Gastroesophageal sphincter (tissue), 4 donors: ENCODE measurements at regions not wholly inside any gene's neighbourhood (a gene's known extent, or its start where the extent isn't known, plus 50 kb on each side); places are given as distances from the start of the nearest gene placed in this dataset.

ENCODE experiments used
- ATAC-seq: fragments of 150-250 bp; one replicate; pipeline ENCODE4 v1.9.1; 2016; ENCODE audit warnings: mild to moderate bottlenecking, moderate library complexity
- H3K27ac ChIP-seq, 4 donors: fragments of 200-600 bp; sonication (generic) in 3 of 4; 1 replicate in 3 of 4; 2 replicates in 1 of 4; pipeline ENCODE4 v1.5.1; 2016 to 2019
- H3K27me3 ChIP-seq: fragments of 200-600 bp; sonication (generic); one replicate; pipeline ENCODE4 v1.5.1; 2019
- H3K36me3 ChIP-seq, 2 donors: fragments of 200-600 bp; sonication (generic); one replicate each; pipeline ENCODE4 v1.5.1; 2019; ENCODE audit warnings: control low read depth in 1 of 2
- H3K4me1 ChIP-seq, 3 donors: fragments of 200-600 bp; sonication (generic); 1 replicate in 2 of 3; 2 replicates in 1 of 3; pipeline ENCODE4 v1.5.1; 2016 to 2019; ENCODE audit warnings: control low read depth in 2 of 3
- H3K4me3 ChIP-seq, 2 donors: fragments of 200-600 bp; sonication (generic); one replicate each; pipeline ENCODE4 v1.5.1; 2019; ENCODE audit warnings: mild to moderate bottlenecking in 1 of 2, moderate library complexity in 1 of 2
- H3K9me3 ChIP-seq, 3 donors: fragments of 200-600 bp; sonication (generic); one replicate each; pipeline ENCODE4 v1.5.1; 2017 to 2019; ENCODE audit warnings: control low read depth in 2 of 3
- EP300 ChIP-seq: sonication (generic); formaldehyde crosslinking; IDR thresholded peaks from one replicate; pipeline ENCODE4 v1.6.1; 2017; ENCODE audit warnings: antibody characterized with exemption, mild to moderate bottlenecking
- POLR2A ChIP-seq, 2 donors: fragments of 450-650 bp; IDR thresholded peaks; one replicate each; pipeline ENCODE4 v1.6.1; 2017; ENCODE audit warnings: antibody characterized with exemption in 2 of 2, mild to moderate bottlenecking in 2 of 2, moderate library complexity in 1 of 2
- POLR2AphosphoS5 ChIP-seq: sonication (generic); formaldehyde crosslinking; IDR thresholded peaks from one replicate; pipeline ENCODE4 v1.6.1; 2017; ENCODE audit warnings: antibody characterized with exemption
- WGBS, 2 donors: methylation state at CpG; one replicate each; pipeline ENCODE4 v1.1.5; 2018; ENCODE audit warnings: low coverage in 1 of 2; 5-methylcytosine and 5-hydroxymethylcytosine counted together
- TF ChIP-seq, protein P1 (sequence below), 4 experiments: fragments of 200-600 bp in 2 of 4; fragments of 450-650 bp in 2 of 4; sonication (generic) in 1 of 4; IDR thresholded peaks; one replicate each; pipeline ENCODE4 v1.5.1; 2017 to 2019; ENCODE audit warnings: antibody characterized with exemption in 4 of 4, mild to moderate bottlenecking in 2 of 4, moderate library complexity in 2 of 4

- Histone ChIP-seq H3K36me3 (no peaks in the 10 kb centered on the region), H3K9me3 (peaks cover 0 to 7% (median 0%) of the 10 kb centered on the region in 3 donors), H3K4me1 (no peaks in the 10 kb centered on the region), H3K27me3 (no peaks in the 10 kb centered on the region), H3K4me3 (no peak overlapping the region), H3K27ac (no peak overlapping the region)
- no peak for ATAC-seq
- no peak for TF ChIP-seq POLR2AphosphoS5
- TF ChIP-seq POLR2A (IDR thresholded peaks at IDR 0.05), result no peak
- no peak for TF ChIP-seq EP300
- TF ChIP-seq, protein P1, sequence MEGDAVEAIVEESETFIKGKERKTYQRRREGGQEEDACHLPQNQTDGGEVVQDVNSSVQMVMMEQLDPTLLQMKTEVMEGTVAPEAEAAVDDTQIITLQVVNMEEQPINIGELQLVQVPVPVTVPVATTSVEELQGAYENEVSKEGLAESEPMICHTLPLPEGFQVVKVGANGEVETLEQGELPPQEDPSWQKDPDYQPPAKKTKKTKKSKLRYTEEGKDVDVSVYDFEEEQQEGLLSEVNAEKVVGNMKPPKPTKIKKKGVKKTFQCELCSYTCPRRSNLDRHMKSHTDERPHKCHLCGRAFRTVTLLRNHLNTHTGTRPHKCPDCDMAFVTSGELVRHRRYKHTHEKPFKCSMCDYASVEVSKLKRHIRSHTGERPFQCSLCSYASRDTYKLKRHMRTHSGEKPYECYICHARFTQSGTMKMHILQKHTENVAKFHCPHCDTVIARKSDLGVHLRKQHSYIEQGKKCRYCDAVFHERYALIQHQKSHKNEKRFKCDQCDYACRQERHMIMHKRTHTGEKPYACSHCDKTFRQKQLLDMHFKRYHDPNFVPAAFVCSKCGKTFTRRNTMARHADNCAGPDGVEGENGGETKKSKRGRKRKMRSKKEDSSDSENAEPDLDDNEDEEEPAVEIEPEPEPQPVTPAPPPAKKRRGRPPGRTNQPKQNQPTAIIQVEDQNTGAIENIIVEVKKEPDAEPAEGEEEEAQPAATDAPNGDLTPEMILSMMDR (IDR thresholded peaks at IDR 0.05), result no peak
- WGBS, 2 donors, result 67 to 76% methylated on average over 3 of the region's 3 CpGs
These were observed 260.9 kb upstream of the TFPI start for GRCh38 chr2:187815113-187815512.

DNA sequence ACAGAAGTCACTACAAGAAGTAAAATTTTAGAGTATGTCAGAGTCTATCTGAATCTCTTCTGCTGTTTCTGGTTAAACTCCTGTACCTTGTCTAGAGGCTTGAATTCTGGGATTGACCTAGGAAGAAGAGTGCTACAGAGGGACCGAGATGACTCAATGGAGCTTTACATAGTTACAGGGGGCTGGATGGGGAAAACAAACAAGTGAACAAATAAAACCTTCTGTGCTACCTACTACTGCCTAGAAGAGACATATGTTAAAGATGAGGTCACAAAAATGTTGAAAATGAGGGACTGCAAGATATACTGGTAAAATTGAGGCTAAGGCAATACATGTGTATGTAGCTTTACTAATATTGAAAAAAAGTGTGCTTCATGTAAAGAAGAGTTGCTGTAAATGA is 265.4 kb upstream of the TFPI start:
- Histone ChIP-seq H3K27me3 (no peaks in the 10 kb centered on the region), H3K4me1 (no peaks in the 10 kb centered on the region), H3K27ac (no peak overlapping the region), H3K9me3 (peaks cover 0 to 7% (median 0%) of the 10 kb centered on the region in 3 donors), H3K36me3 (no peaks in the 10 kb centered on the region), H3K4me3 (no peak overlapping the region)
- ATAC-seq, result no peak
- WGBS, 2 donors, result 83 to 86% methylated on average over 1 of the region's 1 CpG
- TF ChIP-seq POLR2AphosphoS5 (no peak), EP300 (no peak), POLR2A (IDR thresholded peaks at IDR 0.05) (no peak)
- TF ChIP-seq, protein P1 (IDR thresholded peaks at IDR 0.05), result no peak

GRCh38 chr2:187825108-187825507 is 270.9 kb upstream of the TFPI start:
- H3K4me3 ChIP-seq, result no peak overlapping the region
- TF ChIP-seq POLR2A (IDR thresholded peaks at IDR 0.05), result no peak
- no peak for TF ChIP-seq POLR2AphosphoS5
- TF ChIP-seq, protein P1 (IDR thresholded peaks at IDR 0.05), result no peak
- no peak for TF ChIP-seq EP300
- H3K27ac ChIP-seq, result no peak overlapping the region
- H3K27me3 ChIP-seq, result no peaks in the 10 kb centered on the region
- 87 to 96% methylated on average over 7 of the region's 12 CpGs for WGBS, 2 donors
- no peak for ATAC-seq
- H3K36me3 ChIP-seq, result no peaks in the 10 kb centered on the region
- H3K4me1 ChIP-seq, result no peaks in the 10 kb centered on the region
- H3K9me3 ChIP-seq, result peaks cover 0 to 6% (median 0%) of the 10 kb centered on the region in 3 donors

DNA sequence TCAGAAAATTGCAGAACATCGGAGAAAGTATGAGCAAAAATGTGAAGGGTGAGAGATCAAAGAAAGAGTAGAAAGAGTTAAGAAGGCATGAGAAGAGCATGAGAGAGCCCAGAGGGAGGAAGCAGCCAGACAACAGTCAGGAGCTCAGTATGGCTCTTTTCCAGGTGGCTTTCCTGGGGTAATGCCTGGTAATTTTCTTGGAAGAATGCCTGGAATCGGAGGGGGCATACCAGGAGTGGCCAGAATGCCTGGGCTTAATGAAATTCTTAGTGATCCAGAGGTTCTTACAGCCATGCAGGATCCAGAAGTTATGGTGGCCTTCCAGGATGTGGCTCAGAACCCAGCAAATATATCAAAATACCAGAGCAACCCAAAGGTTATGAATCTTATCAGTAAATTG is 271.8 kb upstream of the TFPI start:
- H3K4me3 ChIP-seq, result no peak overlapping the region
- no peak for TF ChIP-seq POLR2A (IDR thresholded peaks at IDR 0.05)
- TF ChIP-seq, protein P1 (IDR thresholded peaks at IDR 0.05), result no peak
- no peak for TF ChIP-seq EP300
- TF ChIP-seq POLR2AphosphoS5, result no peak
- no peaks in the 10 kb centered on the region for H3K4me1 ChIP-seq
- peaks cover 0 to 6% (median 0%) of the 10 kb centered on the region in 3 donors for H3K9me3 ChIP-seq
- H3K27ac ChIP-seq, result no peak overlapping the region
- WGBS, 2 donors, result 64 to 66% methylated on average over 1 to 2 of the region's 2 CpGs
- H3K27me3 ChIP-seq, result no peaks in the 10 kb centered on the region
- no peaks in the 10 kb centered on the region for H3K36me3 ChIP-seq
- ATAC-seq, result no peak

- Histone ChIP-seq H3K9me3 (no peaks in the 10 kb centered on the region), H3K36me3 (no peaks in the 10 kb centered on the region), H3K27me3 (no peaks in the 10 kb centered on the region), H3K4me1 (no peaks in the 10 kb centered on the region), H3K27ac (no peak overlapping the region), H3K4me3 (no peak overlapping the region)
- 93 to 94% methylated on average over 3 to 4 of the region's 5 CpGs for WGBS, 2 donors
- no peak for TF ChIP-seq EP300
- TF ChIP-seq POLR2AphosphoS5, result no peak
- no peak for TF ChIP-seq POLR2A (IDR thresholded peaks at IDR 0.05)
- TF ChIP-seq, protein P1 (IDR thresholded peaks at IDR 0.05), result no peak
- no peak for ATAC-seq
These were observed 280.6 kb upstream of the TFPI start for GRCh38 chr2:187834787-187835186.
